A549 (cell line): ENCODE measurements at regions not wholly inside any gene's neighbourhood (a gene's known extent, or its start where the extent isn't known, plus 50 kb on each side); places are given as distances from the start of the nearest gene placed in this dataset.

Experiments
- BHLHE40 ChIP-seq: IDR thresholded peaks from 2 replicates; pipeline ENCODE4 v1.6.1; 2012; ENCODE audit warnings: low read depth, low read length, inconsistent platforms
- CBX8 ChIP-seq: fragments of 200-600 bp; sonication (generic); IDR thresholded peaks from 2 replicates; pipeline ENCODE4 v1.6.1; 2016
- KDM1A ChIP-seq: fragments of 200-600 bp; sonication (generic); IDR thresholded peaks from 2 replicates; pipeline ENCODE4 v1.6.1; 2016; ENCODE audit warnings: low read depth, mild to moderate bottlenecking
- MAZ ChIP-seq: fragments of 150-350 bp; IDR thresholded peaks from 2 replicates; pipeline ENCODE4 v1.6.1; 2014; ENCODE audit warnings: antibody characterized with exemption, low read depth, low read length, borderline replicate concordance
- POLR2A ChIP-seq: IDR thresholded peaks from 2 replicates; pipeline ENCODE4 v1.6.1; 2012; ENCODE audit warnings: mild to moderate bottlenecking, low read length
- RNF2 ChIP-seq: fragments of 200-600 bp; sonication (generic); IDR thresholded peaks from 2 replicates; pipeline ENCODE4 v1.6.1; 2016; ENCODE audit warnings: low read depth, mild to moderate bottlenecking, antibody characterized with exemption, moderate library complexity, borderline replicate concordance
- ZFP36 ChIP-seq: fragments of 450-650 bp; IDR thresholded peaks from 2 replicates; pipeline ENCODE4 v1.6.1; 2014; ENCODE audit warnings: borderline replicate concordance; ENCODE audit not compliant: partially characterized antibody
- TF ChIP-seq, protein P1 (sequence below): fragments of >200 bp; sonication (Bioruptor Twin); formaldehyde crosslinking; IDR thresholded peaks from 3 replicates; pipeline ENCODE4 v1.5.1; 2016
- TF ChIP-seq, protein P2 (sequence below): fragments of 250-450 bp; sonication (Bioruptor Pico); IDR thresholded peaks from 2 replicates; pipeline ENCODE4 v1.5.0; 2021; ENCODE audit warnings: mild to moderate bottlenecking, moderate library complexity, borderline replicate concordance
- TF ChIP-seq, protein P3 (sequence below): IDR thresholded peaks from 2 replicates; pipeline ENCODE4 v1.6.1; 2012
- TF ChIP-seq, protein P4 (sequence below): fragments of 150-350 bp; IDR thresholded peaks from 2 replicates; pipeline ENCODE4 v1.6.1; 2014; ENCODE audit warnings: low read depth, mild to moderate bottlenecking, low read length

DNA sequence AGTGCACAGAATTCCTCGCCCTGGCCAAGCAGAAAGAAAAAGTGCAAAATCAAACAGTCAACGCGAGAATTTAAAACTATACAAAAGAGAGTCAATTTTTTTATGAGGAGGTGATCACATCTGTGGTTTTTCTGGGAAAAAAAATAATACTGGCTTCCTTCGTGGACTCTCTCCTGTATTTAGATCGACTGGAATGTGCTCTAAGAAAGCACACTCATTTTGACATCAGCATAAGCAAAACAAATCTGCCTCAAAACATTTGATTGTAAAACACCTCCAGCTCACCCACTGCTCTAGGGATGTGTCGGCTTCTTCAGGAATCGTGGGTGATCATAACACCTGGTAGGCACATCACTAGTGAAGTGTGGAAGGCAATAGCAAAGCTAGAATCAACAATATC lies 417.4 kb upstream of the FAT1 start:
- no peak for TF ChIP-seq POLR2A
- TF ChIP-seq MAZ = no peak
- TF ChIP-seq, protein P1, sequence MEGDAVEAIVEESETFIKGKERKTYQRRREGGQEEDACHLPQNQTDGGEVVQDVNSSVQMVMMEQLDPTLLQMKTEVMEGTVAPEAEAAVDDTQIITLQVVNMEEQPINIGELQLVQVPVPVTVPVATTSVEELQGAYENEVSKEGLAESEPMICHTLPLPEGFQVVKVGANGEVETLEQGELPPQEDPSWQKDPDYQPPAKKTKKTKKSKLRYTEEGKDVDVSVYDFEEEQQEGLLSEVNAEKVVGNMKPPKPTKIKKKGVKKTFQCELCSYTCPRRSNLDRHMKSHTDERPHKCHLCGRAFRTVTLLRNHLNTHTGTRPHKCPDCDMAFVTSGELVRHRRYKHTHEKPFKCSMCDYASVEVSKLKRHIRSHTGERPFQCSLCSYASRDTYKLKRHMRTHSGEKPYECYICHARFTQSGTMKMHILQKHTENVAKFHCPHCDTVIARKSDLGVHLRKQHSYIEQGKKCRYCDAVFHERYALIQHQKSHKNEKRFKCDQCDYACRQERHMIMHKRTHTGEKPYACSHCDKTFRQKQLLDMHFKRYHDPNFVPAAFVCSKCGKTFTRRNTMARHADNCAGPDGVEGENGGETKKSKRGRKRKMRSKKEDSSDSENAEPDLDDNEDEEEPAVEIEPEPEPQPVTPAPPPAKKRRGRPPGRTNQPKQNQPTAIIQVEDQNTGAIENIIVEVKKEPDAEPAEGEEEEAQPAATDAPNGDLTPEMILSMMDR = no peak
- no peak for TF ChIP-seq BHLHE40
- TF ChIP-seq, protein P2, sequence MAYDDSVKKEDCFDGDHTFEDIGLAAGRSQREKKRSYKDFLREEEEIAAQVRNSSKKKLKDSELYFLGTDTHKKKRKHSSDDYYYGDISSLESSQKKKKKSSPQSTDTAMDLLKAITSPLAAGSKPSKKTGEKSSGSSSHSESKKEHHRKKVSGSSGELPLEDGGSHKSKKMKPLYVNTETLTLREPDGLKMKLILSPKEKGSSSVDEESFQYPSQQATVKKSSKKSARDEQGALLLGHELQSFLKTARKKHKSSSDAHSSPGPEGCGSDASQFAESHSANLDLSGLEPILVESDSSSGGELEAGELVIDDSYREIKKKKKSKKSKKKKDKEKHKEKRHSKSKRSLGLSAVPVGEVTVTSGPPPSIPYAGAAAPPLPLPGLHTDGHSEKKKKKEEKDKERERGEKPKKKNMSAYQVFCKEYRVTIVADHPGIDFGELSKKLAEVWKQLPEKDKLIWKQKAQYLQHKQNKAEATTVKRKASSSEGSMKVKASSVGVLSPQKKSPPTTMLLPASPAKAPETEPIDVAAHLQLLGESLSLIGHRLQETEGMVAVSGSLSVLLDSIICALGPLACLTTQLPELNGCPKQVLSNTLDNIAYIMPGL (CRISPR knock-in tag) = no peak
- TF ChIP-seq, protein P3, sequence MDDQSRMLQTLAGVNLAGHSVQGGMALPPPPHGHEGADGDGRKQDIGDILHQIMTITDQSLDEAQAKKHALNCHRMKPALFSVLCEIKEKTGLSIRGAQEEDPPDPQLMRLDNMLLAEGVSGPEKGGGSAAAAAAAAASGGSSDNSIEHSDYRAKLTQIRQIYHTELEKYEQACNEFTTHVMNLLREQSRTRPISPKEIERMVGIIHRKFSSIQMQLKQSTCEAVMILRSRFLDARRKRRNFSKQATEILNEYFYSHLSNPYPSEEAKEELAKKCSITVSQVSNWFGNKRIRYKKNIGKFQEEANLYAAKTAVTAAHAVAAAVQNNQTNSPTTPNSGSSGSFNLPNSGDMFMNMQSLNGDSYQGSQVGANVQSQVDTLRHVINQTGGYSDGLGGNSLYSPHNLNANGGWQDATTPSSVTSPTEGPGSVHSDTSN = no peak
- no peak for TF ChIP-seq CBX8
- TF ChIP-seq ZFP36 = no peak
- TF ChIP-seq RNF2 = no peak
- TF ChIP-seq, protein P4, sequence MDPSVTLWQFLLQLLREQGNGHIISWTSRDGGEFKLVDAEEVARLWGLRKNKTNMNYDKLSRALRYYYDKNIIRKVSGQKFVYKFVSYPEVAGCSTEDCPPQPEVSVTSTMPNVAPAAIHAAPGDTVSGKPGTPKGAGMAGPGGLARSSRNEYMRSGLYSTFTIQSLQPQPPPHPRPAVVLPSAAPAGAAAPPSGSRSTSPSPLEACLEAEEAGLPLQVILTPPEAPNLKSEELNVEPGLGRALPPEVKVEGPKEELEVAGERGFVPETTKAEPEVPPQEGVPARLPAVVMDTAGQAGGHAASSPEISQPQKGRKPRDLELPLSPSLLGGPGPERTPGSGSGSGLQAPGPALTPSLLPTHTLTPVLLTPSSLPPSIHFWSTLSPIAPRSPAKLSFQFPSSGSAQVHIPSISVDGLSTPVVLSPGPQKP = no peak
- no peak for TF ChIP-seq KDM1A
